Suprapubic skin (tissue), 4 donors: ENCODE measurements at regions not wholly inside any gene's neighbourhood (a gene's known extent, or its start where the extent isn't known, plus 50 kb on each side); places are given as distances from the start of the nearest gene placed in this dataset.
"Not testable (repeated sequence)": the region's sequence is repeated elsewhere in the genome, so short reads cannot be mapped to it uniquely, and the experiment has no call there.

Experiments used
- DNase-seq, 2 donors: peaks; one replicate each; pipeline ENCODE4 v3.0.0-alpha.2; 2019; ENCODE audit warnings: low spot score in 2 of 2
- H3K27ac ChIP-seq: fragments of 200-600 bp; sonication (generic); one replicate; pipeline ENCODE4 v1.5.1; 2019
- H3K27me3 ChIP-seq: fragments of 200-600 bp; sonication (generic); one replicate; pipeline ENCODE4 v1.5.1; 2019
- H3K36me3 ChIP-seq: fragments of 200-600 bp; sonication (generic); one replicate; pipeline ENCODE4 v1.5.1; 2019
- H3K4me1 ChIP-seq: fragments of 200-600 bp; sonication (generic); one replicate; pipeline ENCODE4 v1.5.1; 2019
- H3K4me3 ChIP-seq: fragments of 200-600 bp; sonication (generic); one replicate; pipeline ENCODE4 v1.5.1; 2019; ENCODE audit warnings: mild to moderate bottlenecking
- H3K9me3 ChIP-seq: fragments of 200-600 bp; sonication (generic); one replicate; pipeline ENCODE4 v1.5.1; 2019
- WGBS: methylation state at CpG from one replicate; pipeline ENCODE4 v1.1.5; 2018; 5-methylcytosine and 5-hydroxymethylcytosine counted together

GRCh38 chr7:149973681-149974080 is 99.9 kb downstream of the ATP6V0E2 start:
- DNase-seq, H3K27me3 ChIP-seq, H3K27ac ChIP-seq: not testable (repeated sequence)

DNA sequence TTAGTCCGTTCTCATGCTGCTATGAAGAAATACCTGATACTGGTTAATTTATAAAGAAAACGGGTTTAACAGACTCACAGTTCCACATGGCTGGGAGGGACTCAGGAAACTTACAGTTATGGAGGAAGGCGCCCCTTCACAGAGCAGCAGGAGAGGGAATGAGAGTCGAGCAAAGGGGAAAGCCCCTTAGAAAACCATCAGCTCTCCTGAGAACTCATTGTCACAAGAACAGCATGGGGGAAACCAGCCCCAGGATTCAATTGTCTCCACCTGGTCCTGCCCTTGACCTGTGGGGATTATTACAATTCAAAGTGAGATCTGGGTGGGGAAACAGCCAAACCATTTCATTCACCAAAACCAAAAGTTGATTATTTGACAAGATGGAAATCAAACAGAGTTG is 101.8 kb downstream of the ATP6V0E2 start:
- not testable (repeated sequence) for H3K27me3 ChIP-seq, DNase-seq, H3K4me1 ChIP-seq, H3K36me3 ChIP-seq, H3K4me3 ChIP-seq, H3K9me3 ChIP-seq, H3K27ac ChIP-seq
- 27% methylated on average over 4 of the region's 4 CpGs for WGBS

More at GRCh38 chr7:149973681-149974080, 99.9 kb downstream of the ATP6V0E2 start:
- H3K4me1 ChIP-seq, H3K4me3 ChIP-seq, H3K9me3 ChIP-seq, H3K36me3 ChIP-seq: not testable (repeated sequence)
- 64% methylated on average over 6 of the region's 11 CpGs for WGBS

- H3K4me3 ChIP-seq, H3K4me1 ChIP-seq, H3K36me3 ChIP-seq, H3K9me3 ChIP-seq, H3K27ac ChIP-seq, H3K27me3 ChIP-seq, DNase-seq: not testable (repeated sequence)
- 90% methylated on average over 3 of the region's 3 CpGs for WGBS
Observed at GRCh38 chr7:149978537-149978936, 104.8 kb downstream of the ATP6V0E2 start.

- H3K4me3 ChIP-seq, H3K9me3 ChIP-seq, H3K4me1 ChIP-seq, H3K27me3 ChIP-seq, DNase-seq, H3K36me3 ChIP-seq, H3K27ac ChIP-seq: not testable (repeated sequence)
- WGBS = 79% methylated on average over 10 of the region's 10 CpGs
Observed at GRCh38 chr7:149978944-149979343, 105.2 kb downstream of the ATP6V0E2 start.

- H3K9me3 ChIP-seq, H3K36me3 ChIP-seq, DNase-seq, H3K27ac ChIP-seq, H3K27me3 ChIP-seq, H3K4me3 ChIP-seq, H3K4me1 ChIP-seq: not testable (repeated sequence)
- 42% methylated on average over 4 of the region's 4 CpGs for WGBS
Observed at GRCh38 chr7:149982537-149983112, 108.9 kb downstream of the ATP6V0E2 start.

- H3K4me1 ChIP-seq, DNase-seq, H3K27me3 ChIP-seq, H3K9me3 ChIP-seq, H3K4me3 ChIP-seq, H3K36me3 ChIP-seq, H3K27ac ChIP-seq: not testable (repeated sequence)
- WGBS = no CpG with 5 or more reads among the region's 3 CpGs
Observed at GRCh38 chr7:149986866-149987265, 113.1 kb downstream of the ATP6V0E2 start.

- H3K27ac ChIP-seq, H3K27me3 ChIP-seq, H3K4me1 ChIP-seq, DNase-seq, H3K4me3 ChIP-seq, H3K36me3 ChIP-seq, H3K9me3 ChIP-seq: not testable (repeated sequence)
- 85% methylated on average over 8 of the region's 8 CpGs for WGBS
Observed at GRCh38 chr7:149991652-149992302, 118.0 kb downstream of the ATP6V0E2 start.

GRCh38 chr7:149992366-149992765 is 118.6 kb downstream of the ATP6V0E2 start:
- not testable (repeated sequence) for H3K27ac ChIP-seq, H3K36me3 ChIP-seq, DNase-seq, H3K4me3 ChIP-seq, H3K27me3 ChIP-seq, H3K4me1 ChIP-seq, H3K9me3 ChIP-seq
- 86% methylated on average over 11 of the region's 11 CpGs for WGBS

- not testable (repeated sequence) for H3K27ac ChIP-seq, H3K27me3 ChIP-seq, H3K36me3 ChIP-seq, DNase-seq, H3K4me3 ChIP-seq, H3K4me1 ChIP-seq, H3K9me3 ChIP-seq
- WGBS = 80% methylated on average over 13 of the region's 14 CpGs
Observed at GRCh38 chr7:149995369-149996026, 121.7 kb downstream of the ATP6V0E2 start.

GRCh38 chr7:150000780-150001599 is 127.2 kb downstream of the ATP6V0E2 start:
- not testable (repeated sequence) for H3K27me3 ChIP-seq, H3K4me1 ChIP-seq, H3K36me3 ChIP-seq, H3K9me3 ChIP-seq, H3K4me3 ChIP-seq, DNase-seq, H3K27ac ChIP-seq
- 50% methylated on average over 9 of the region's 22 CpGs for WGBS
